GM19438 (cell line): ENCODE measurements at regions not wholly inside any gene's neighbourhood (a gene's known extent, or its start where the extent isn't known, plus 50 kb on each side); places are given as distances from the start of the nearest gene placed in this dataset.
"Not testable (repeated sequence)": the region's sequence is repeated elsewhere in the genome, so short reads cannot be mapped to it uniquely, and the experiment has no call there.

Experiments
- ATAC-seq: cut with Tn5 transposase; IDR thresholded peaks from one replicate; pipeline ENCODE4 v1.9.1; 2021; ENCODE audit warnings: low read depth; ENCODE audit not compliant: unreplicated experiment

DNA sequence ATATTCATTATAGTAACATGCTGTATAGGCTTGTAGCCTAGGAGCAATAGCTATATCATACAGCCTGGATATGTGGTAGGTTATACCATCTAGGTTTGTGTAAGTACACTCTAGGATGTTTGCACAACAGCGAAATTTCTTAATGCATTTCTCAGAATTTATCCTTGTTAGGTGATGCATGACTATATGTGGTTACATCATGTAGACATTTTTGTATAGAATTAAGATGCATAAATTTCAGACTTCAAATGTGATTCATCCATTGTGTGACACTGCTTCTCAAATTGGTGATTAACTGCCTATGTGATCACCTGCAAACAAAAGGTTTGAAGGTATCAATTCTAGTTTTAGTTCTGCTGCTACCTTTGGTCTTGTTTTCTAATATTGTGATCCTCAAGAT, 1787.0 kb upstream of the PIK3C3 start:
- ATAC-seq = no peak

DNA sequence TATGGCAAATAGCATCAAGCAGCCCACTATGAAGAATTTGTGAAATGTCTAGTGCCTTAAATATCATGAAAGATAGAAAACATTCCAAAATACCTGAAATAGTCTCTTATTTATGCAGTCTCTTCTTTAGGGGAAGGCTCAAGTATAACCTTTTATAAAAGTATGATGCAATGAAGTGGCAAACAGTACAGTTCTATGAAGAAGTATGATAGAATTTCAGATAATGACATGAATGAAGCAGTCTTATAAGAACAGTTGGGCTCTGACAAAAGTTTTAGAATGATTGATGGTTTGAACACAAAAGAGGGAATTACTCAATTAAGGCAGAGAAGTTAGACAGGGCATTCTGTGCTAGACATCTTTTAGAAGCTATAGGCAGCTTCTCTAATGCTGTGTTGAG, 1791.8 kb upstream of the PIK3C3 start:
- ATAC-seq = no peak

DNA sequence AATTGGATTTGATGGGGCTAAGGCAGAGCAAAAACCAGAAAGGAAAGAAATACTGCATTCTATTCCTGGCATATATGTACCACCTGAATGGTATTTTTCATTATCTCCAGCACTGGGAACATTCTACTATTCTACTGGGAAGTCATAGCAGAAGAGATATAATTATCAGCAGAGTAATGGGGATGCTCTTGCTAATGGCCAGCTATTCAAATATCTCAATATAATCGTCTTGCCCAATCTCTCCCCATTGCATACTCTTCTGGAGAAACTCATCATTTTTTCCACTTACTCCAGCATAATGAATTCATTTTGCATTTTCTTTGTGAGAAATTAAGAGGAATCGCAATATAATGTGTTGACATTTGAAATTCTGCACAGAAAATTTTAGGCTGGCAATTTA, 1794.7 kb upstream of the PIK3C3 start:
- no peak for ATAC-seq

- no peak for ATAC-seq
Observed at GRCh38 chr18:40159141-40160017, 1795.7 kb upstream of the PIK3C3 start.

GRCh38 chr18:40157120-40157519, 1797.9 kb upstream of the PIK3C3 start:
- no peak for ATAC-seq

DNA sequence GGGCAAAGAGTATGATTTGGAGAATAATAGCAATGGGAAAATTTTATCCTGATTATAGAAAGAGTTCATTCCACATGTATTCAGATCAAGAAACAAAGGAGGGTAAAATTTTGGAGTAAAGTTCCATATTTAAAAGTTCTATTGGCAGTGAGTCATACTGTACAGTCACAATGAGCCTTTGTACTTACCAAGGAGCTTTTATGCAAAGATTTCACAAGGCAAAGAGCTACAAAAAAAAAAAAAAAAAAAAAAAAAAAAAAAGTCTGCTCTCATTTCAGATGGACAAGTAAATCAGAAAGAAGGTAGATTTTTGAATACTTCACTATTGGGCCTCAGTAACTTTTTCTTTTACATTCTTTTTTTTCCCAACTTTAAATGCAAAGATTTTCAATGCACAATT, 1802.2 kb upstream of the PIK3C3 start:
- ATAC-seq = no peak

GRCh38 chr18:40148960-40149359, 1806.1 kb upstream of the PIK3C3 start:
- no peak for ATAC-seq

- no peak for ATAC-seq
Observed at GRCh38 chr18:40133253-40133652, 1821.8 kb upstream of the PIK3C3 start.

- not testable (repeated sequence) for ATAC-seq
Observed at GRCh38 chr18:40132438-40132837, 1822.6 kb upstream of the PIK3C3 start.

- no peak for ATAC-seq
Observed at GRCh38 chr18:40124107-40124506, 1830.9 kb upstream of the PIK3C3 start.

- no peak for ATAC-seq
Observed at GRCh38 chr18:40120796-40121391, 1834.1 kb upstream of the PIK3C3 start.

- no peak for ATAC-seq
Observed at GRCh38 chr18:40120356-40120755, 1834.7 kb upstream of the PIK3C3 start.

DNA sequence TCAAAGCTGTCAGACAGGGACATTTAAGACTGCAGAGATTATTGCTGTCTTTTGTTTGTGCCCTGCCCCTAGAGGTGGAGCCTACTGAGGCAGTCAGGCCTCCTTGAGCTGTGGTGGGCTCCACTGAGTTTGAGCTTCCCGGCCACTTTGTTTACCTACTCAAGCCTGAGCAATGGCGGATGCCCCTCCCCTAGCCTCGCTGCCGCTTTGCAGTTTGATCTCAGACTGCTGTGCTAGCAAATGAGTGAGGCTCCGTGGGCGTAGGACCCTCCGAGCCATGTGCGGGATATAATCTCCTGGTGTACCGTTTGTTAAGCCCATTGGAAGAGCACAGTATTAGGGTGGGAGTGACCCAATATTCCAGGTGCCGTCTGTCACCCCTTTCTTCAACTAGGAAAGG, 1835.5 kb upstream of the PIK3C3 start:
- ATAC-seq = not testable (repeated sequence)

DNA sequence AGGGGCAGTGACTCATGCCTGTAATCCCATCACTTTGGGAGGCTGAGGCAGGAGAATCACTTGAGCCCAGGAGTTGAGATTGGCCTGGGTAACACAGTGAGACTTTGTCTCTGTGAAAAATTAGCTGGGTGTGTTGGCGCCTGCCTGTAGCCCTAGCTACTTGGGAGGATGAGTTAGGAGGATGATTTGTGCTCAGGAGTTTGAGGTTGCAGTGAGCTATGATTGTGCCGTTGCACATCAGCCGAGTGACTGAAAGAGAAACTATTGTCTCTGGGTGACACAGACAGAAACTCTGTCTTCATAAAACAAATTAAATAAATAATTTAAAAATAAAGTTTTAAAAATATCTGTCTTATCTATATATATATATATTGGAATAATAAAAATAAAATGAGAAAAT, 1844.6 kb upstream of the PIK3C3 start:
- ATAC-seq = no peak

- ATAC-seq = no peak
Observed at GRCh38 chr18:40109252-40110049, 1845.6 kb upstream of the PIK3C3 start.

- ATAC-seq = no peak
Observed at GRCh38 chr18:40108596-40108995, 1846.4 kb upstream of the PIK3C3 start.

GRCh38 chr18:40102903-40103302, 1852.1 kb upstream of the PIK3C3 start:
- no peak for ATAC-seq

GRCh38 chr18:40099641-40100040, 1855.4 kb upstream of the PIK3C3 start:
- no peak for ATAC-seq

DNA sequence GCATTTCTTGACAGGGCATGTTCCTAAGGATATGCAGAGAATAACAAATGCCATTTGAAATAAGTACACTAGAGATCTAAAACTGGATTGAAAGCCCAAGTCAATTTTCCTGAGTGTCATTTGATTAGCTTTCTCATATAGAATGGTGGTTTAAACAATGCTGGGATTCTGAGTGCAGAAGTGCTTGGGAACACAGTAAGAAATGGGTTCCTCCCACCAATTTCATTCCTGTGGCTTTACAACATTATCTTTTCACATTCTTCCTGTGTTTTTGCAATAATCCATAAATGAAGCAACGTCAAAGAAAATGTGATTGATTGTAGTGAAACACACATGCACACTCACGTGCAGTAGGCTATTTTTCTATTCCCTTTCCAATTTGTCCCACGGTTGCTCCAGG, 1858.4 kb upstream of the PIK3C3 start:
- ATAC-seq = no peak

DNA sequence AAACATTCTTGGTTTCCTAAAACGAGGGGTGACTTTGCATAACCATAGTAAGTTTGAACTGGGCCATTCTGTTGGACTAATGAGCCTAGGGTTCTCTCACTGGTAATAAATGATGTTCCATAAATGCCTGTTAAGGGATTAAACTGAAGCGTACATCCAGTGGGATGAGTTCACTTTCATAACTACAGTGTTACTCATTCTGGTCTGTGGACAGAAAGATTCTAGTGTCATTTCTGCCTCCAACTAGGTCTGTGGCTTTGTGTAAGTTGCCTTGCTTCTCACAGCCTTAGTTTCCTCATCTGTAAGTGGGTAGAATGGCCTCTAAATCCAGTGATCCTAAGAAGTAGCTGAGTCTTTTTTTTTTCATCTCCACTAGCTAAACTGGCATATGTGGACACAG, 1860.6 kb upstream of the PIK3C3 start:
- ATAC-seq = no peak

- no peak for ATAC-seq
Observed at GRCh38 chr18:40088130-40088529, 1866.9 kb upstream of the PIK3C3 start.
